SK-N-SH (cell line): ENCODE measurements at regions not wholly inside any gene's neighbourhood (a gene's known extent, or its start where the extent isn't known, plus 50 kb on each side); places are given as distances from the start of the nearest gene placed in this dataset.
A peak's percentile ranks its signal among the peaks of the same experiment; 100 is the strongest.

Experiments used
- CTCF ChIA-PET: fragments of 300-600, 350-600 bp; formaldehyde crosslinking; extraction: SDS; loops from one replicate; lab custom pipeline; 2021; lab: Yijun Ruan, JAX
- POLR2A ChIA-PET: fragments of 350-600 bp; sonication (Branson Sonifier 250); formaldehyde crosslinking; extraction: SDS; loops from one replicate; lab custom pipeline; 2020; ENCODE audit warnings: antibody characterized with exemption, inconsistent platforms; lab: Yijun Ruan, JAX
- DNase-seq: peaks from one replicate; pipeline ENCODE4 v3.0.0; 2012
- H2AFZ ChIP-seq: fragments of 200-600 bp; sonication (generic); 2 replicates; pipeline ENCODE4 v1.8.1; 2016; ENCODE audit warnings: antibody characterized with exemption, mild to moderate bottlenecking, low read depth
- H3F3A ChIP-seq: fragments of 200-600 bp; sonication (generic); replicated peaks from 2 replicates; pipeline ENCODE3; 2016; ENCODE audit warnings: antibody characterized with exemption, mild to moderate bottlenecking; ENCODE audit not compliant: insufficient read depth
- H3K27ac ChIP-seq, 2 experiments: fragments of 200-500 bp in 1 of 2; fragments of 200-600 bp in 1 of 2; sonication (Bioruptor generic) in 1 of 2; sonication (generic), shearing (Covaris generic) in 1 of 2; 2 replicates each; pipeline versions ENCODE4 v1.5.1 to v1.6.1; 2014 to 2016; ENCODE audit warnings: low read depth in 2 of 2, inconsistent platforms in 1 of 2, low read length in 1 of 2, mild to moderate bottlenecking in 1 of 2, mixed read lengths in 1 of 2
- H3K27me3 ChIP-seq: fragments of 200-600 bp; sonication (generic), shearing (Covaris generic); 2 replicates; pipeline ENCODE4 v1.6.1; 2016; ENCODE audit warnings: mixed run types; ENCODE audit not compliant: insufficient read depth
- H3K36me3 ChIP-seq, 2 experiments: fragments of 200-500 bp in 1 of 2; fragments of 200-600 bp in 1 of 2; sonication (Bioruptor generic) in 1 of 2; sonication (generic) in 1 of 2; replicated peaks in 1 of 2; 2 replicates each; pipeline versions ENCODE3 to v1.5.1; 2014 to 2016; ENCODE audit warnings: low read length in 1 of 2, mild to moderate bottlenecking in 1 of 2; ENCODE audit not compliant: insufficient read depth in 2 of 2, control insufficient read depth in 1 of 2
- H3K4me1 ChIP-seq, 2 experiments: fragments of 200-500 bp in 1 of 2; fragments of 200-600 bp in 1 of 2; sonication (Bioruptor generic) in 1 of 2; sonication (generic), shearing (Covaris generic) in 1 of 2; 2 replicates each; pipeline versions ENCODE4 v1.5.1 to v1.6.1; 2014 to 2016; ENCODE audit warnings: low read depth in 1 of 2, low read length in 1 of 2, mixed run types in 1 of 2; ENCODE audit not compliant: insufficient read depth in 2 of 2, control insufficient read depth in 1 of 2
- H3K4me2 ChIP-seq: fragments of 200-600 bp; sonication (generic), shearing (Covaris generic); 2 replicates; pipeline ENCODE4 v1.6.1; 2017; ENCODE audit warnings: mixed run types
- H3K4me3 ChIP-seq, 2 experiments: fragments of 200-500 bp in 1 of 2; fragments of 200-600 bp in 1 of 2; sonication (Bioruptor generic) in 1 of 2; sonication (generic), shearing (Covaris generic) in 1 of 2; 2 replicates each; pipeline versions ENCODE4 v1.5.1 to v1.8.1; 2014 to 2016; ENCODE audit warnings: low read depth in 2 of 2, inconsistent platforms in 1 of 2, low read length in 1 of 2, mild to moderate bottlenecking in 1 of 2, mixed read lengths in 1 of 2, moderate library complexity in 1 of 2
- H3K79me2 ChIP-seq: fragments of 200-600 bp; sonication (generic); 2 replicates; pipeline ENCODE4 v1.8.1; 2017; ENCODE audit warnings: mild to moderate bottlenecking; ENCODE audit not compliant: insufficient read depth
- H3K9ac ChIP-seq: fragments of 200-600 bp; sonication (generic); 2 replicates; pipeline ENCODE4 v1.6.1; 2017; ENCODE audit warnings: mixed run types
- H3K9me2 ChIP-seq: fragments of 200-600 bp; sonication (generic); 2 replicates; pipeline ENCODE4 v1.6.1; 2017; ENCODE audit warnings: mixed run types
- H3K9me3 ChIP-seq: fragments of 200-600 bp; sonication (generic); 2 replicates; pipeline ENCODE4 v1.6.1; 2017; ENCODE audit warnings: mixed run types, mild to moderate bottlenecking, moderate library complexity
- H4K20me1 ChIP-seq: fragments of 200-600 bp; sonication (generic); 2 replicates; pipeline ENCODE4 v1.6.1; 2017; ENCODE audit warnings: mild to moderate bottlenecking, mixed run types; ENCODE audit not compliant: insufficient read depth
- GATA2 ChIP-seq: sonication (generic); formaldehyde crosslinking; IDR thresholded peaks from 2 replicates; pipeline ENCODE4 v1.5.0; 2020; ENCODE audit warnings: mild to moderate bottlenecking, missing genetic modification reagents
- MXI1 ChIP-seq: IDR thresholded peaks from 2 replicates; pipeline ENCODE4 v1.6.1; 2012; ENCODE audit warnings: mild to moderate bottlenecking, low read depth, low read length, improper control_type of control experiment
- SIN3A ChIP-seq: IDR thresholded peaks from 2 replicates; pipeline ENCODE4 v1.6.1; 2012; ENCODE audit warnings: low read depth, mild to moderate bottlenecking, low read length, moderate library complexity, borderline replicate concordance
- TCF12 ChIP-seq: IDR thresholded peaks from 2 replicates; pipeline ENCODE4 v1.4.0; 2012
- whole genome bisulfite sequencing: methylation state at CpG from one replicate; pipeline ENCODE4 v1.1.6; 2017; ENCODE audit warnings: low lambda C conversion rate; 5-methylcytosine and 5-hydroxymethylcytosine counted together
- TF ChIP-seq, protein P1 (sequence below): IDR thresholded peaks from 2 replicates; pipeline ENCODE4 v1.6.1; 2012; ENCODE audit warnings: mild to moderate bottlenecking, low read depth, low read length, moderate library complexity

DNA sequence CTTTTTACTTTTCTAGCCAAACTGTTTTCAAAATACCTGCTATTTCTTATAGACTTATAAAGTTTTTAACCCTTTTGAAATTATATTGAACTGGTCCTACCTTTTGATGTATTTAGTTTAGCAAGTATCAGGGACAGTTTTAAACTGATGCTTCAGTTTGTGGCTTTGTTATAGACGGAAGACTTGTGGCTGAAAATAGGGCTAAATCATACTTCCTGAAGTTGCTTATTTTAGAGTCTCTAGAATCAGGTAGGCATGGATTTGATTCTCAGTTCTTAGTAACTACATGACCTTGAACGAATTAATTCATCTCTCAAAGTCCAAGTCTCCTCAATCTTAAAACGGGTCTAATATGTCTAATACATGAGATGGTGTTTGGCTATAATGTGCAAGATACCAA is 322.8 kb downstream of the RAP2B start:
- H3K27ac ChIP-seq = no peak overlapping the region
- no peak overlapping the region for H3K4me2 ChIP-seq
- no peaks in the 10 kb centered on the region for H3K36me3 ChIP-seq
- H3K4me1 ChIP-seq = no peaks in the 10 kb centered on the region; a peak in 1 of 4 replicates
- ChIA-PET CTCF (no interaction called here), POLR2A (no interaction called here)
- no peaks in the 10 kb centered on the region for H3K79me2 ChIP-seq
- WGBS = 20% methylated on average over 3 of the region's 3 CpGs
- H3K27me3 ChIP-seq = no peaks in the 10 kb centered on the region; the same call in 1 of the 2 replicates
- no peak for DNase-seq
- no peak overlapping the region; the same call in 1 of the 2 replicates for H2AFZ ChIP-seq
- H3K9ac ChIP-seq = no peak overlapping the region
- TF ChIP-seq, protein P1, sequence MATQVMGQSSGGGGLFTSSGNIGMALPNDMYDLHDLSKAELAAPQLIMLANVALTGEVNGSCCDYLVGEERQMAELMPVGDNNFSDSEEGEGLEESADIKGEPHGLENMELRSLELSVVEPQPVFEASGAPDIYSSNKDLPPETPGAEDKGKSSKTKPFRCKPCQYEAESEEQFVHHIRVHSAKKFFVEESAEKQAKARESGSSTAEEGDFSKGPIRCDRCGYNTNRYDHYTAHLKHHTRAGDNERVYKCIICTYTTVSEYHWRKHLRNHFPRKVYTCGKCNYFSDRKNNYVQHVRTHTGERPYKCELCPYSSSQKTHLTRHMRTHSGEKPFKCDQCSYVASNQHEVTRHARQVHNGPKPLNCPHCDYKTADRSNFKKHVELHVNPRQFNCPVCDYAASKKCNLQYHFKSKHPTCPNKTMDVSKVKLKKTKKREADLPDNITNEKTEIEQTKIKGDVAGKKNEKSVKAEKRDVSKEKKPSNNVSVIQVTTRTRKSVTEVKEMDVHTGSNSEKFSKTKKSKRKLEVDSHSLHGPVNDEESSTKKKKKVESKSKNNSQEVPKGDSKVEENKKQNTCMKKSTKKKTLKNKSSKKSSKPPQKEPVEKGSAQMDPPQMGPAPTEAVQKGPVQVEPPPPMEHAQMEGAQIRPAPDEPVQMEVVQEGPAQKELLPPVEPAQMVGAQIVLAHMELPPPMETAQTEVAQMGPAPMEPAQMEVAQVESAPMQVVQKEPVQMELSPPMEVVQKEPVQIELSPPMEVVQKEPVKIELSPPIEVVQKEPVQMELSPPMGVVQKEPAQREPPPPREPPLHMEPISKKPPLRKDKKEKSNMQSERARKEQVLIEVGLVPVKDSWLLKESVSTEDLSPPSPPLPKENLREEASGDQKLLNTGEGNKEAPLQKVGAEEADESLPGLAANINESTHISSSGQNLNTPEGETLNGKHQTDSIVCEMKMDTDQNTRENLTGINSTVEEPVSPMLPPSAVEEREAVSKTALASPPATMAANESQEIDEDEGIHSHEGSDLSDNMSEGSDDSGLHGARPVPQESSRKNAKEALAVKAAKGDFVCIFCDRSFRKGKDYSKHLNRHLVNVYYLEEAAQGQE = no peak
- no peaks in the 10 kb centered on the region for H3K9me3 ChIP-seq
- H3K4me3 ChIP-seq = no peak overlapping the region
- no peaks in the 10 kb centered on the region for H3K9me2 ChIP-seq
- no peaks in the 10 kb centered on the region for H4K20me1 ChIP-seq
- no peaks in the 10 kb centered on the region for H3F3A ChIP-seq

DNA sequence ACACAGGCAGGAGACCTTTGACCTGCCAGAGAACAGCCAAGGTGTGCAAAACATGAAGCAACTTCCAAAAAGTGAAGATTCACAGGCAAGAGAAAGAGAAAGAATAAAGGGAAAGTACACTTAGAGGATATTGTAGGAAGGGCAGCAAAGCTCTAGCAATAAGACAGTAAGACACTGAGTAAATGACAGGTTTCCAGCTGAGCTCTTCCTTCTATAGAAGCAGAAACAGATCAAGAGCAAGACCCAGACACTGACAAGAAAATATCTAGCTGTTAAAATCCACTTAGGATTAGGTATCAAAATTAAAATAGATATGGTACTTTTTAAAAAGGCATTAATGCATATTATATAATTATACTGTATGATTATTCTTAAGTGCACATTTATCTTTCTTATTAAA is 333.4 kb downstream of the RAP2B start:
- Histone ChIP-seq H3K36me3 (no peaks in the 10 kb centered on the region), H3K9ac (no peak overlapping the region), H3K4me3 (0 out of 4 replicates have a peak overlapping the region, but pooled peaks of 1 of the 2 experiments have one; percentile 4), H3K27me3 (no peaks in the 10 kb centered on the region; the same call in 1 of the 2 replicates), H3K9me3 (no peaks in the 10 kb centered on the region), H3K4me2 (peak overlapping the region; percentile 37), H4K20me1 (no peaks in the 10 kb centered on the region), H3K79me2 (no peaks in the 10 kb centered on the region), H2AFZ (0 out of 2 replicates have a peak overlapping the region, but pooled peaks have one; percentile 51), H3K4me1 (no peaks in the 10 kb centered on the region), H3F3A (no peaks in the 10 kb centered on the region), H3K9me2 (no peaks in the 10 kb centered on the region), H3K27ac (no peak overlapping the region)
- CTCF ChIA-PET = no interaction called here
- DNase-seq = no peak
- no peak for TF ChIP-seq MXI1
- POLR2A ChIA-PET = no interaction called here

DNA sequence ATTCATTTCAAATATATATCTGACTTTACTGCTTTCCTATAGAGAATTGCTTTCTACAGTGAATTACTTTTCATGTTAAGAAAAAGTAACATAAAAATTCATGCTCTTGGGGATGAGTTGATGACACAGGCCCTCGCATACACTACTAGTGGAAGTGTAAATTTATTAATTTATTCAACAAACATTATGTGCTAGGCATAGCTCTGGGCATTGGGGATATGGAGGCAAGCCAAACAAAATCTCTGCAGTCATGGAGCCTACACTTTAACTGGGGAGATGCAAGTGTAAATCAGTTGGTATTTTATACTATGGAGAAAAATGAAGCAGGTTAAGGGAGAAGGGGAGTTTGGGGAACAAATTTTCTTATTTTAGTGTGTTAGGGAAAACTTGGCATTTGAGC is 340.7 kb downstream of the RAP2B start:
- peaks cover 6% of the 10 kb centered on the region for H3F3A ChIP-seq
- WGBS = 20% methylated on average over 1 of the region's 1 CpG
- H3K27ac ChIP-seq = no peak overlapping the region
- H3K36me3 ChIP-seq = no peaks in the 10 kb centered on the region
- H4K20me1 ChIP-seq = no peaks in the 10 kb centered on the region
- TF ChIP-seq GATA2 (CRISPR knock-in tag) (no peak), TCF12 (no peak), SIN3A (no peak)
- H3K9me2 ChIP-seq = no peaks in the 10 kb centered on the region
- H3K4me2 ChIP-seq = no peak overlapping the region
- no peak overlapping the region for H3K4me3 ChIP-seq
- no peaks in the 10 kb centered on the region for H3K79me2 ChIP-seq
- H3K9ac ChIP-seq = no peak overlapping the region
- no peaks in the 10 kb centered on the region for H3K4me1 ChIP-seq
- no peaks in the 10 kb centered on the region for H3K9me3 ChIP-seq
- H3K27me3 ChIP-seq = no peaks in the 10 kb centered on the region
- POLR2A ChIA-PET = no interaction called here
- CTCF ChIA-PET = no interaction called here
- DNase-seq = no peak
- no peak overlapping the region for H2AFZ ChIP-seq
